ENCODE measurements at regions not wholly inside any gene's neighbourhood (a gene's known extent, or its start where the extent isn't known, plus 50 kb on each side); places are given as distances from the start of the nearest gene placed in this dataset.
"Not testable (repeated sequence)": the region's sequence is repeated elsewhere in the genome, so short reads cannot be mapped to it uniquely, and the experiment has no call there.

- TF ChIP-seq CTCF (tag by site-specific recombination; IDR thresholded peaks at IDR 0.05); FEZF1 (tag by site-specific recombination; IDR thresholded peaks at IDR 0.05); ZNF175 (tag by site-specific recombination; IDR thresholded peaks at IDR 0.05); ZNF302 (tag by site-specific recombination; IDR thresholded peaks at IDR 0.05; ENCODE audit: low read depth); SALL2 (tag by site-specific recombination; IDR thresholded peaks at IDR 0.05; ENCODE audit: borderline replicate concordance); PRDM10 (tag by site-specific recombination; IDR thresholded peaks at IDR 0.05); ZNF433 (tag by site-specific recombination; IDR thresholded peaks at IDR 0.05; ENCODE audit: low read depth); ZNF558 (tag by site-specific recombination; IDR thresholded peaks at IDR 0.05); ZBTB44 (tag by site-specific recombination; IDR thresholded peaks at IDR 0.05); ZNF639 (tag by site-specific recombination; IDR thresholded peaks at IDR 0.05); RBAK (tag by site-specific recombination; IDR thresholded peaks at IDR 0.05): not testable (repeated sequence)
These were observed 308.2 kb downstream of the AGTPBP1 start for GRCh38 chr9:85433551-85433950.
